GM12878 (cell line): ENCODE measurements at regions not wholly inside any gene's neighbourhood (a gene's known extent, or its start where the extent isn't known, plus 50 kb on each side); places are given as distances from the start of the nearest gene placed in this dataset.

Experiments
- EZH2 ChIP-seq: IDR thresholded peaks from 2 replicates; pipeline ENCODE4 v1.6.1; 2012; ENCODE audit warnings: low read depth, mild to moderate bottlenecking, control low read depth, inconsistent platforms, low read length, borderline replicate concordance; ENCODE audit not compliant: control insufficient read depth
- KAT2A ChIP-seq: conservative IDR thresholded peaks from 2 replicates; pipeline ENCODE4 v1.6.1; 2011; ENCODE audit warnings: low read depth, low read length; ENCODE audit not compliant: control insufficient read depth
- NFIC ChIP-seq: IDR thresholded peaks from 2 replicates; pipeline ENCODE4 v1.6.1; 2012; ENCODE audit warnings: low read depth, mild to moderate bottlenecking, inconsistent platforms, low read length, moderate library complexity
- NFYB ChIP-seq: IDR thresholded peaks from 2 replicates; pipeline ENCODE4 v1.6.1; 2011; ENCODE audit warnings: low read depth, mild to moderate bottlenecking, low read length, improper control_type of control experiment, moderate library complexity; ENCODE audit not compliant: insufficient read depth
- RCOR1 ChIP-seq: conservative IDR thresholded peaks from 2 replicates; pipeline ENCODE4 v1.6.1; 2012; ENCODE audit warnings: low read depth, low read length, improper control_type of control experiment
- TF ChIP-seq, protein P1 (sequence below), 3 experiments: IDR thresholded peaks in 2 of 3; conservative IDR thresholded peaks in 1 of 3; 2 replicates each; pipeline ENCODE4 v1.5.1; 2011; ENCODE audit warnings: low read depth in 3 of 3, low read length in 3 of 3, mild to moderate bottlenecking in 3 of 3, control low read depth in 2 of 3, moderate library complexity in 2 of 3, inconsistent platforms in 1 of 3, mixed read lengths in 1 of 3; ENCODE audit not compliant: control insufficient read depth in 2 of 3, insufficient read depth in 1 of 3; ENCODE audit errors: extremely low read depth in 1 of 3

DNA sequence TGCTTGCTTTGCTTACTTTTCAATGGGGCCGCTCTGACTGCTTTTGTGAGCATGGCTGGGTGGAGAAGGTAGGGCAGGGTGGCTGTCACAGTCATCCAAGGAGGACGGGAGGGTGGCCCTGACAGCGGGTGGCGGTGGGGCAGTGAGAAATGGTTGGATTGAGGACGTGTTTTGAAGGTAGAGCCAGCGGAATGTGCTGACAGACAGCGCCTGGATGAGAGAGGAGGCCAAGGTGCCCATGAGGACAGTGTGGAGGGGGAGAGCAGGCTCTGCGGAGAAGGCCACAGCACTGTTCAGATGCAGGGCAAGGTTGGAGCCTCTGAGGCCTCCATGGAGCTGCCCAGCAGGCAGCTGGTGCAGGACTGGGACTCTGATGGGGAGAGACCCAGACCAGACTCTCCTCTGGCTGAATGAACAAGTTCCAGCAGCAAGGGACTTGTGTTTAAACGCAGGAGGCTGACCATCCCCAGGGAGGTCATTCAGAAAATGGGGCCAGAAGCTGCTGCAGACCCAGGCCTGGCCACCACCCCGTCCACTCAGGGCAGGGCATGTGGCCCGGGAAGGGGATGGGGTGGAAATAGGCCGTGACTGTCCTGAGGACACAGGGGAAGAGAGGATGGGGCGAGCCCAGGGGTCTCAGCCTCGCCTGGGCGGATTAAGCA, 120.3 kb upstream of the PRR20G start:
- TF ChIP-seq EZH2 = no peak
- TF ChIP-seq NFIC = no peak
- TF ChIP-seq, protein P1, sequence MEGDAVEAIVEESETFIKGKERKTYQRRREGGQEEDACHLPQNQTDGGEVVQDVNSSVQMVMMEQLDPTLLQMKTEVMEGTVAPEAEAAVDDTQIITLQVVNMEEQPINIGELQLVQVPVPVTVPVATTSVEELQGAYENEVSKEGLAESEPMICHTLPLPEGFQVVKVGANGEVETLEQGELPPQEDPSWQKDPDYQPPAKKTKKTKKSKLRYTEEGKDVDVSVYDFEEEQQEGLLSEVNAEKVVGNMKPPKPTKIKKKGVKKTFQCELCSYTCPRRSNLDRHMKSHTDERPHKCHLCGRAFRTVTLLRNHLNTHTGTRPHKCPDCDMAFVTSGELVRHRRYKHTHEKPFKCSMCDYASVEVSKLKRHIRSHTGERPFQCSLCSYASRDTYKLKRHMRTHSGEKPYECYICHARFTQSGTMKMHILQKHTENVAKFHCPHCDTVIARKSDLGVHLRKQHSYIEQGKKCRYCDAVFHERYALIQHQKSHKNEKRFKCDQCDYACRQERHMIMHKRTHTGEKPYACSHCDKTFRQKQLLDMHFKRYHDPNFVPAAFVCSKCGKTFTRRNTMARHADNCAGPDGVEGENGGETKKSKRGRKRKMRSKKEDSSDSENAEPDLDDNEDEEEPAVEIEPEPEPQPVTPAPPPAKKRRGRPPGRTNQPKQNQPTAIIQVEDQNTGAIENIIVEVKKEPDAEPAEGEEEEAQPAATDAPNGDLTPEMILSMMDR (IDR thresholded peaks at IDR 0.05 in 2 of 3, conservative IDR thresholded peaks at IDR 0.05 in 1 of 3; ENCODE audit: control insufficient read depth in 2 of 3, extremely low read depth in 1 of 3, insufficient read depth in 1 of 3, low read depth in 3 of 3, low read length in 3 of 3) = no peak
- no peak for TF ChIP-seq RCOR1
- TF ChIP-seq NFYB = no peak
- no peak for TF ChIP-seq KAT2A
